ENCODE measurements at regions not wholly inside any gene's neighbourhood (a gene's known extent, or its start where the extent isn't known, plus 50 kb on each side); places are given as distances from the start of the nearest gene placed in this dataset.

GRCh38 chr6:102215425-102215824 lies 821.9 kb downstream of the GRIK2 start:
- no peak for TF ChIP-seq CTCF (conservative IDR thresholded peaks at IDR 0.05)
- Mint-ChIP-seq H3K4me1 (no peaks in the 10 kb centered on the region), H3K36me3 (ENCODE audit: low read depth) (no peaks in the 10 kb centered on the region), H3K4me3 (no peak overlapping the region), H3K27ac (ENCODE audit: unreplicated experiment) (no peak overlapping the region), H3K27me3 (ENCODE audit: low read depth) (no peaks in the 10 kb centered on the region), H3K9me3 (peaks cover 2% of the 10 kb centered on the region)
- no peak for DNase-seq (ENCODE audit: low read depth, low spot score)

GRCh38 chr6:102216232-102216631 lies 822.7 kb downstream of the GRIK2 start:
- Mint-ChIP-seq H3K36me3 (ENCODE audit: low read depth) (no peaks in the 10 kb centered on the region), H3K27me3 (ENCODE audit: low read depth) (no peaks in the 10 kb centered on the region), H3K4me3 (no peak overlapping the region), H3K4me1 (no peaks in the 10 kb centered on the region), H3K27ac (ENCODE audit: unreplicated experiment) (no peak overlapping the region), H3K9me3 (no peaks in the 10 kb centered on the region)
- no peak for DNase-seq (ENCODE audit: low read depth, low spot score)
- TF ChIP-seq CTCF (conservative IDR thresholded peaks at IDR 0.05), result no peak

GRCh38 chr6:102223942-102224341 lies 830.4 kb downstream of the GRIK2 start:
- no peak for DNase-seq (ENCODE audit: low read depth, low spot score)
- no peaks in the 10 kb centered on the region for H3K4me1 Mint-ChIP-seq
- H3K27ac Mint-ChIP-seq (ENCODE audit: unreplicated experiment), result no peak overlapping the region
- no peaks in the 10 kb centered on the region for H3K36me3 Mint-ChIP-seq (ENCODE audit: low read depth)
- H3K9me3 Mint-ChIP-seq, result no peaks in the 10 kb centered on the region
- H3K27me3 Mint-ChIP-seq (ENCODE audit: low read depth), result no peaks in the 10 kb centered on the region
- TF ChIP-seq CTCF (conservative IDR thresholded peaks at IDR 0.05), result no peak
- H3K4me3 Mint-ChIP-seq, result no peak overlapping the region

- Mint-ChIP-seq H3K27me3 (ENCODE audit: low read depth) (no peaks in the 10 kb centered on the region), H3K4me3 (no peak overlapping the region), H3K27ac (ENCODE audit: unreplicated experiment) (no peak overlapping the region), H3K4me1 (no peaks in the 10 kb centered on the region), H3K9me3 (peaks cover 3% of the 10 kb centered on the region), H3K36me3 (ENCODE audit: low read depth) (no peaks in the 10 kb centered on the region)
- no peak for DNase-seq (ENCODE audit: low read depth, low spot score)
- no peak for TF ChIP-seq CTCF (conservative IDR thresholded peaks at IDR 0.05)
Observed at GRCh38 chr6:102229271-102229670, 835.8 kb downstream of the GRIK2 start.
